CD4-positive, alpha-beta T cell treated with Interleukin-15 for 1 hour (primary cell): ENCODE measurements at regions not wholly inside any gene's neighbourhood (a gene's known extent, or its start where the extent isn't known, plus 50 kb on each side); places are given as distances from the start of the nearest gene placed in this dataset.

Experiments
- DNase-seq: peaks from one replicate; pipeline ENCODE4 v3.0.0-alpha.2; 2020

- DNase-seq = peak; percentile 45
These were observed 86.7 kb upstream of the PRKAR2B start for GRCh38 chr7:106957766-106958165.

GRCh38 chr7:106959753-106960152 is 84.8 kb upstream of the PRKAR2B start:
- no peak for DNase-seq

- DNase-seq = no peak
These were observed 81.8 kb upstream of the PRKAR2B start for GRCh38 chr7:106962751-106963150.

- DNase-seq = no peak
These were observed 80.0 kb upstream of the PRKAR2B start for GRCh38 chr7:106964466-106964865.

GRCh38 chr7:106965108-106965507 is 79.4 kb upstream of the PRKAR2B start:
- no peak for DNase-seq

GRCh38 chr7:106966121-106966520 is 78.4 kb upstream of the PRKAR2B start:
- no peak for DNase-seq

- no peak for DNase-seq
These were observed 76.3 kb upstream of the PRKAR2B start for GRCh38 chr7:106968160-106968559.

- no peak for DNase-seq
These were observed 65.8 kb upstream of the PRKAR2B start for GRCh38 chr7:106978425-106979420.

- DNase-seq = no peak
These were observed 64.8 kb upstream of the PRKAR2B start for GRCh38 chr7:106979551-106980357.

GRCh38 chr7:106980358-106980685 is 64.2 kb upstream of the PRKAR2B start:
- no peak for DNase-seq

- DNase-seq = no peak
These were observed 62.1 kb upstream of the PRKAR2B start for GRCh38 chr7:106982415-106982814.

- no peak for DNase-seq
These were observed 60.5 kb upstream of the PRKAR2B start for GRCh38 chr7:106984034-106984433.

- DNase-seq = no peak
These were observed 58.0 kb upstream of the PRKAR2B start for GRCh38 chr7:106986450-106986977.

GRCh38 chr7:106987777-106988176 is 56.7 kb upstream of the PRKAR2B start:
- DNase-seq = no peak

- DNase-seq = no peak
These were observed 52.0 kb upstream of the PRKAR2B start for GRCh38 chr7:106992511-106992910.
